GM10266 (cell line): ENCODE measurements at regions not wholly inside any gene's neighbourhood (a gene's known extent, or its start where the extent isn't known, plus 50 kb on each side); places are given as distances from the start of the nearest gene placed in this dataset.

Source experiments
- DNase-seq: peaks from one replicate; pipeline ENCODE4 v3.0.0; 2012; ENCODE audit errors: extremely low spot score
- CTCF ChIP-seq: IDR thresholded peaks from 2 replicates; pipeline ENCODE4 v1.5.1; 2012; ENCODE audit warnings: mild to moderate bottlenecking, low read depth; ENCODE audit not compliant: control insufficient read depth, insufficient read depth; ENCODE audit errors: missing control alignments

GRCh38 chr13:107873926-107874325 lies 341.4 kb downstream of the LIG4 start:
- TF ChIP-seq CTCF: no peak
- DNase-seq: no peak

GRCh38 chr13:107870400-107870799 lies 344.9 kb downstream of the LIG4 start:
- DNase-seq: no peak
- no peak for TF ChIP-seq CTCF

- no peak for DNase-seq
- no peak for TF ChIP-seq CTCF
These were observed 347.4 kb downstream of the LIG4 start for GRCh38 chr13:107867701-107868661.

- DNase-seq: no peak
- no peak for TF ChIP-seq CTCF
These were observed 348.3 kb downstream of the LIG4 start for GRCh38 chr13:107866941-107867623.

- TF ChIP-seq CTCF: no peak
- DNase-seq: no peak
These were observed 349.1 kb downstream of the LIG4 start for GRCh38 chr13:107866032-107866940.

GRCh38 chr13:107865643-107866031 lies 349.7 kb downstream of the LIG4 start:
- DNase-seq: no peak
- no peak for TF ChIP-seq CTCF
